ENCODE measurements at regions not wholly inside any gene's neighbourhood (a gene's known extent, or its start where the extent isn't known, plus 50 kb on each side); places are given as distances from the start of the nearest gene placed in this dataset.
"Not testable (repeated sequence)": the region's sequence is repeated elsewhere in the genome, so short reads cannot be mapped to it uniquely, and the experiment has no call there.

DNA sequence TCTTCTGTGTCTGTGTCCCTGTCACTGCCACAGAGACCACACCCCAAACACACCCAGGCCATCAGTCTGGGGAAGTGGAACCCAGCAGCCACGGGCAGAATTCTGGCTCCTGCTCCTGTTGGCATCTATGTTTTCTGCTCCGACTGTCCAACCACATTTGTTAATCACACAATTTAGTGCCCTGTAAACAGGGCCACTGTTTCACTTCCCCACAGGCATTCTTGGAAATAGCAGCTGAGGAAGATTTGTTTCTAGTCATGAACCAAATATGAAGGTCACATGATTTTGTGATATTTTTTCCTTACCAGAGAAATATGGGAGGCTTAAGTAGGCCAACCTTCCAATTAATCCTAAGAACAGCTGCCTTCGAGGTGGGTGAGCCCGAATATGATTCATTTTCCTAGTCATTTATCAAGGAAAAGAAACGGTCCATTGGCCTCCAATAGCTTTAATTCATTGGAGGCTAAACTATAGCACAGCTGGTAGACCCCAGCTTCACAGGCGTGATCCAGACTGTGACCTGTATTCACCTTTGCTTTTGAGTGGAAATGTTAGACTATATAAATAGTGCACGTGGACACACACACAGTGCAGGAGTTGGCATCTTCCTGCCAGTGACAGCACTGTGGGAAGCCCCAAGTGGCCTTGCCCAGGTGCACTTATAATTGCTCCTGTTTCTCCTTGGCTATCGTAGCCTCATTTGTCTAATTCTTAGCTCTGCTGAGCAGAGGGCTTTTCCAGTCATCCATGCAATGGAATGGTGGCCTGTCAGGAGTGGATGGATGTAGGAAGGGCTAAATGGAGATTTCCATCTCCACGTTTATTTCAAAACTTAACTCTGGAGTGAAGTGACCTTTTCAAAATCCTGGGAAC is 267.9 kb downstream of the LPIN1 start:
- no peak for DNase-seq (ENCODE audit: low read depth in 2 of 3, low spot score in 2 of 3)

DNA sequence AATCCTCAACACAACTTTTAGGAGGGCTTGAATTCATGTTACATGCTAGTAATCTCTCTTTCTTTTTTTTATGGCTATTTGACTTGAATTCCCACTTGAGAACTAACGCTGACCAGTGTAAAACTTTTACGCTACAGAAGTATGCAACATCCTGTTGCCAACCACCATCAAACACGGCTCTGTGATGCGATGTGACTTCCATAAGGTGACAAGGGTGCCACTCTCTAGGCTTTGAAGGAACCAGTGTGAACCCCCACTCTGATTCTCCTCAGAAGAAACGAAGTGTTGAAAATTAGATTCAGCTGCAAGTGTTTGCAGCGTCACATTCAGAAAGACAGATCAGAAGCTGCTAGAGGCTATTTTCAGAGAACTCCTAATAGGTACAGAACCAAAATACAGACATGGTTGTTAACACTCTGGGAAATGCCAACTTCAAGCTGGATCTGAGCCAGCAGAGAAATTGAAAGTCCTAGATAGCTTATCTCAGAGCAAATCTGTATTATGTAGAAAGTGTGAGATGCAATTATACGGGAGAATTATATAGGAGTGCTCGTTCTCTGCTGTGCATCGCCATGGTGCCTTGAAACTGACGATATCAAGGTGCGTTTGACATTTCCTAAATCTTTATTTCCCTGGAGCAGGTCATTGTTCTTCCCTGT is 271.2 kb downstream of the LPIN1 start:
- no peak for DNase-seq (ENCODE audit: low read depth in 2 of 3, low spot score in 2 of 3)

DNA sequence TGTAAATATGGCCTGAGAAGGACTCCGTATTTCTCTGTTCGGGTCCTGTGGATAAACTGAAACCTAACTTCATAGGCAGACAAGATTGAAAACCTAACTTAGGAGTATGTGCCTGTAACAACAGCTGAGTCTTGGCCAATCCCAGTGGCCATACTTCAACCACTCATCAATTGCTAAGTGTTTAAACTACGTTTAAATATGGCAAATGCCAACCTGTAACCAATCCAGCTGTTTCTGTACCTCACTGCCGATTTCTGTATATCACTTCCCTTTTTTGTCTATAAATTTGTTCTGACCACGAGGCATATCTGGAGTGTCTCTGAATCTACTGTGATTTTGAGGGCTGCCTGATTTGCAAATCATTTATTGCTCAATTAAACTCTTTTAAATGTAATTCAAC is 272.3 kb downstream of the LPIN1 start:
- peak in 1 of 3 donors; percentile 32 for DNase-seq (ENCODE audit: low read depth in 2 of 3, low spot score in 2 of 3)

DNA sequence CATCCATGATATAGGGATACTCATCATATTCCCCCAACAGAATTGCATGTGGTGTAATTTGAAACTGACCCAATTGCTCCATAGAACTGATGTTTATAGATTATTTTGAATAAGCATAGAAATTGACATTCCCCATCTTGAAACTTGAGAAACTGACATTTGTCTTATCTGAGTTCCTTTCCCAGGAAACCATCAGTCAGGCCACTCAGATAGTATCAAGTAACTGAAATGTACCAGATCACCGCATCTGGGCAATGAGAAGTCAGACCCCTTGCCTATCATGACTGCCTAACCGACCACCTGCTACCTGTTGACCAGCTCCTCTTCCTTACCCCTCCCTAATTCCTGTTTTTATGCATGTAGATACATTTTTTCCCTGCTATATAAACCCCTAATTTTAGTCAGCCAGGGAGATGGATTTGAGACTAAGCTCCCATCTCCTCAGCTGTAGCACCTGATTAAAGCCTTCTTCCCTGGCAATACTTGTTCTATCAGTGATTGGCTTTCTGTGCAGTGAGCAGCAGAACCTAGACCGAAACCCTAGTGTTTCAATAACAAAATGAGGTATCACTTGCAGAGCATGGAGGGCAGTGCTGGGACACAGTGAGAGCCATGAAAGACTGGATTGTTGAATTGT is 274.5 kb downstream of the LPIN1 start:
- DNase-seq (ENCODE audit: low read depth in 2 of 3, low spot score in 2 of 3), result no peak

DNA sequence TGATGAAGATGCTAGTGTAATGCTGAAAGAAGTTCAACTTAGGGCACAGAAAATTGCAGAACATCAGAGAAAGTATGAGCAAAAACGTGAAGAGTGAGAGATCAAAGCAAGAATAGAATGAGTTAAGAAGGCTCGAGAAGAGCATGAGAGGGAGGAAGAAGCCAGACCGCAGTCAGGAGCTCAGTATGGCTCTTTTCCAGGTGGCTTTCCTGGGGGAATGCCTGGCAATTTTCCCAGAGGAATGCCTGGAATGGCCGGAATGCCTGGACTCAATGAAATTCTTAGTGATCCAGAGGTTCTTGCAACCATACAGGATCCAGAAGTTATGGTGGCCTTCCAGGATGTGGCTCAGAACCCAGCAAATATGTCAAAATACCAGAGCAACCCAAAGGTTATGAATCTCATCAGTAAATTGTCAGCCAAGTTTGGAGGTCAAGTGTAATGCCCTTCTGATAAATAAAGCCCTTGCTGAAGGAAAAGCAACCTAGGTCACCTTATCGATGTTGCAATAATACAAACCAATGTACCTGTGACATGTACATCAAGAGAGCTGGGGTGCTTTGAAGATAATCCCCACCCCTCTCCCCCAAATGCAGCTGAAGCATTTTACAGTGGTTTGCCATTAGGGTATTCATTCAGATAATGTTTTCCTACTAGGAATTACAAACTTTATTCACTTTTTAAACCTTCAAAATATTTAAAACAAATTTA is 277.9 kb downstream of the LPIN1 start:
- not testable (repeated sequence) for DNase-seq (ENCODE audit: low read depth in 2 of 3, low spot score in 2 of 3)

DNA sequence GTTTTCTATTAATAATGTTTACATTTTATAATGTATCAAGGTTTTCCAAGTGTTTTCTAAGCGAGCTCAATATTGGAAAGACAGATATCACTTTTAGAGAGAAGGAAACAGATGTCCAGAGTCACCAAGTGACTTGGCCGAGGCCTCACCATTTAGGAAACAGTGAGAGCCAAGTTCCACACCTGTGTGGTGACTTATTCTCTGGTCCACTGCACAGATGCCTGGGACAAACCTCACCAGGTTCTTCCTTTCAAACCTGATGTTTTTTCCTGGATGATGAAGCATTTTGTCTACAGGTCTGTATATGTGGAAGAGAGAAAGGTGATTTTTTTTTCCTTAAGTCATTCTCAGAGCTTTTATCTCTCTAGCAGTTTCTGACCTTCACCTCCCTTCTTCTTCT is 280.7 kb downstream of the LPIN1 start:
- no peak for DNase-seq (ENCODE audit: low read depth in 2 of 3, low spot score in 2 of 3)

DNA sequence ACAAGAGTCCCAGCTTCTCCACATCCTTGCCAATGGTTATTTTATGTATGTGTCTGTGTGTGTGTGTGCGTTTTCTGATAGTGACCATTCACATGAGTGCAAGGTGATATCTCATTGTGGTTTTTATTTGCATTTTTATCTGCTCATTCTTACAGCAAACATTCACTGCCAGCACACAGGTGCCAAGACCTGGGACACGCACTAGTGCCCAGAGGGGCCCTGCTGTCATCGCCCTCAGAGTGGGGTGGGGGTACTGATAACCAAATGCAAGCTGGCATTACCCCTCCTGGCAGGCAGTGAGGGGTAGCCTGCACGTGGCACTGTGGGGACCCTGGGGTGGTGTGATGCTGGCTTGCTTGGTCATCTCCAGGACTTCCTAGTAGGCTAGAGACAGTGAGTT is 285.4 kb downstream of the LPIN1 start:
- DNase-seq (ENCODE audit: low read depth in 2 of 3, low spot score in 2 of 3), result no peak

DNA sequence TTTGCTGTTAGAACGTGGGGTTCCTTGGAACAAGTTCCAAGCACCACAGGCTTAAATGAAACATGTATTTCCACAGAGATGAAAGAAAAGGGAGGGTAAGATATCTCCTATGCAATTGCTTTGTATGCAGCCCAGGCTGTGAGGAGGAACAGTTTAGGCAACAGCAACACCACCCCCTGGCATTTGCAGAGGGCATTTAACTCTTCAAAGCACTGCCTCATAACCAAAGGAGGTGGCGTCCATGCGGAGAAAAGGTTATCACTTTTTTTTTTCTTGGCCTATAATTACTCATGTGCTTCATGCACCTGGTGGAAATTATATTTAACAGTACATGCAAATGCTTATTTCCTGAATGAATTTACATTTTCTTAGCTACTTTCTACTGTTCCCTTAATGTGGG is 286.0 kb downstream of the LPIN1 start:
- DNase-seq (ENCODE audit: low read depth in 2 of 3, low spot score in 2 of 3), result peak in 2 of 3 donors; percentile 18 to 36

DNA sequence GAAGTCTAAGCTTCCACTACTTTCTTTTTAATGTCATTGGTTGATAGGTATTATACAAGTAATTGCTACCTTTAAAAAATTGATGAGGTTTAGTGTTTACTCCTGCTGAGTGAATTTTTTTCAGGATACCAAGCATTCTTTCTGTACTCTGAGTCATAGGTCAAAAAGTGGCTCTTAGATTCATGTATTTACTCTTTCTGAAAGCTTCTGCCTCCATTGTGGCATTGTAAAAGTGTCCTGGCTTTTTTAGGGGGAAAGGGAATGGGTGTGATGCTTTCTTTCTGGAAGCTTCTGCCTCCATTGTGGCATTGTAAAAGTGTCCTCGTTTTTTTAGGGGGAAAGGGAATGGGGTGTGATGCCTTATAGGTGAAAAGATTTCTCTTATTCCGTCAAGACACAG is 286.5 kb downstream of the LPIN1 start:
- DNase-seq (ENCODE audit: low read depth in 2 of 3, low spot score in 2 of 3), result no peak

DNA sequence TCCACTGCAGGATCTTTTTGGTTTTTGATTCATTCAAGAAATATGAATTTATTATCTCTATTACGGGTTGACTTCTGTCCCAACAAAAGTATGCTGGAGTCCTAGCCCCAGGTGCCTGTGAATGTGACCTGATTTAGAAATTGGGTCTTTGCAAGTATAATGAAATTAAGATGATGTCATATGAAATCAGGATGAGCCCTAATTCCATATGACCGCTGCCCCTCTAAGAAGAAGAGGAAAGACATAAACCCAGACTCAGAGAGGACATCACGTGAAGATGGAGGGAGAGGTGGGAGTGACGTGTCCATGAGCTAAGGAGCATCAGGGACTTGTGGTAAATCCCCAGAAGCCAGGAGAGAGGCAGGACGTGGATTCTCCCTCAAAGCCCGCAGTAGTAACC is 287.1 kb downstream of the LPIN1 start:
- DNase-seq (ENCODE audit: low read depth in 2 of 3, low spot score in 2 of 3), result no peak

DNA sequence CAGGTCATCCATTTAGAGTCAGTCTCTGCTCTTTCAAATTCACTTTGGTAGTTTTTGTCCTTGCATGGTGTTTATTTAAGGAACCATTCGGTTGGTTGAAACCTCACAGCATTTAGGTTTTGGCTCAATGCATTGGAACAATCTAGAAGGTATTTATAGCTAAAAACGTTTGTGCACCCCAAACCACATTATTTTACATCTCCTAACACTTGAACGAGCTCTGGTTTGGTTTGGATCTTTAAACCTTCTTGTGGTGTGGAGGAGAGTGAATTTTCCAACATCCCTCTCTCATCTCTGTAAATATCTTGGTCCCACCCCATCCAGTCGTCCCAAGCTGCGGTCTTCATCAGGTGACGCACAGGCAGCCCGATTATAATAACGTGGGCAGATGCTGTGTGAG is 287.9 kb downstream of the LPIN1 start:
- no peak for DNase-seq (ENCODE audit: low read depth in 2 of 3, low spot score in 2 of 3)

DNA sequence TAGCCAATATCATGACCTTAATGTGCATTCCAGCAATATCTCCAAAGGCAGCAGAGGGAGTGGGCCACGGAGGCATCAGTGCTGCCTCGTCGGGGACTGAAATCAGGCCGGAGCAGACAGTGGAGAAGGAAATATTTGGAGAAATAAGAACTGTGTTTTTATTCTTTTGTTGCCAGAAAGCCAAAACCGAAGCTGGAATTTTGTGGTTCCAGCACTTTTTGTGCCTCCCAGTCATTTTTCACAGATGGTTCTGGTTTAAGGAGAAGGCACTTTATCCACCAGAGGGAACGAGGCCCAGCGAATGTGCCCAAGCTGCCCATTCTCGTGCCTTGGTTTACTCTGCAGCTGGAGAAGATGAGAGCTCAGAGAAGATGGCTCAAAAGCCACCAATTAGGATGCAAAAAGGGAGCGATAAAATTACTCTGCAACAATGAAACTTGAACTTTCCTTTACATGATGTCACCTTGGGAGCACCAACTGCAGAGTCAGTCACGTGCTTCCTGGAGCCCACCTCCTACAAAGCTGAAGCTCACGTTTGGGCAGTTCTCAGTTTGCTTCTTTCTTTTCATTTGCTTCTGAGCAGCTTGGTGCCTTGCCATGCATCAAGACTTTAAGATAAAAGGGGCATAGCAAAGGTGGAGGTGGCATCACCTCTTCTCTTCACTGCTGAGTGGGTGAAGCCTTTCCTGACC is 288.7 kb downstream of the LPIN1 start:
- DNase-seq (ENCODE audit: low read depth in 2 of 3, low spot score in 2 of 3), result no peak

DNA sequence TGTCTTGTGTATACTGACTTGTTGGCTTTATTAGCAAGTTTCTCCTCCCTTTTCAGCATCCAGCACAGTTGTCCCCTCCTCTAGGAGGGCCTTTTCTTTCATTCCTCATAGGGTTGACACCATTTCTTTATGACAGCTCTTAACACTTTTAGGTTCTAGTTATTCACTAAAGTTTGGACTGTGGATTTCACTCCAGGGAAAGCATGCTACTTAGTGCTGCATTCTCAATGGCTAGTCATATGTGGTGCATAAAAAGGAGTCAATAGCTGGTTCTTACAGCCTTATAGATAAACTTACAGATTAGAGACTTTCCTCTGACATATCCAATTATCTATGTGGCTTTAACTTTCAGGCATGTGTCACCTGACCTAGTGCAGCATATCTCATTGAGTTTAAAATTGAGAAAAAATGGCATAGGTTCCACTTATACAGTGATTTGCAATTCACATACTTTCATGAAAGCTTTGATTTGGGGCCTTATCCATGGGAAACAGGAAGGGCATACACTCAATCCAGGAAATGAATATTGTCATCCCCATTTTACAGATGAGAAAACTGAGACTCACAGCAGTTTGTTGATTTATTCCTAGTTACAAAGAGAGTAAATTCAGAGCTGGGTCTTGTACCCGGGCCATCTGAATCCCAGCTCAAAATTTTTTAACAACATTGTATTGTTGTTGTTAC is 289.7 kb downstream of the LPIN1 start:
- DNase-seq (ENCODE audit: low read depth in 2 of 3, low spot score in 2 of 3), result no peak

DNA sequence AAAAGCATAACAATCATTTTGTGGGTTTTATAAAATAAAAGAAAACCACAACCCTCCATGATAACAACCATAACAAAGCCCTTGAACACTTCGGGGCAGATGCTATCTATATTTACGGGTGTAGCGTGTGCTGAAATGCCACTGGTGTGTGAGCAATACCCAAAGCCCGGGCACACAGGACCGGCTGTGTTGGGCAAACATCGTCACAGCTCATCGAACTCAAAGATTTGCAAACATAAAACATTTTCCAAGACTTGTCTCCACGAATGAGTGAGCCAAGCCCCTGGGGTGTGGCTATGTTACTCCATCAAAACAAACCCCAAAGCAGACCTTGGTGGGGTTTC is 290.2 kb downstream of the LPIN1 start:
- no peak for DNase-seq (ENCODE audit: low read depth in 2 of 3, low spot score in 2 of 3)

DNA sequence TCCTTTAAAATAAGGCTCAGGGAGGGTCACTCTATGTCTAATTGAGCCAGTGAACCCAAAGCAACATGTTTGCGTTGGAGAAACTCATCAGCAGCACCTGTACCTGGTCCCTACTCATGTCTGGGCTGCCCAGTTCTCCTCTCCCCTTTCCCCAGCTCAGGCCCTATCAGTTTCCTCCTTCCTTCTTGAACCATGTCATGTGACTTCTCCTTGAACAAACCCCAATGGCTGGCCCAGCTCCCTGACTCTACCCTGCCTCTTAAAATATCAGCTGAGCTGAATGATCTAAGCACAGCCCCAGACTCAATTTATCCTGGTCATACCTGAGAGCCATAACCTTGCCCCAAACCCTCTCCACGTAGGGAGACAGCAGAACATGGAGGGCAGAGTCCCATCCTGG is 290.9 kb downstream of the LPIN1 start:
- DNase-seq (ENCODE audit: low read depth in 2 of 3, low spot score in 2 of 3), result no peak

DNA sequence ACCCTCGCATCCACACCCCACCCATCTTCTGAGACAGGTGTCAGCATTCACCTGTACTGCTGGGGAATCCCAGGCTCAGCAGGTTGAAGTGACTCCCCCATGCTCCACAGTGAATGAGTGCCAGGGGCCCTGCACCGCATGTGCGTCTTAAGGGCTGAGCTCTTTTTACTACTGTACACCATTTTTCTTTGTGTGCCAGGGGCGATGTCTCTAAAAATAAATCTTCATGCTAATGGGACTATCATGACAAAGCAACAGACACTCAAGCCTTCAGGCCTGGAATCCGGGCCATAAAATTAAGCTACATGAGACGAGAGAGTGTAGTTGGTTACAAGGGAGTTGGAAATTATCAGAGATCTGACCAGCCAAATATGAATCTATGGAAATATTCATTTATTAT is 294.8 kb downstream of the LPIN1 start:
- DNase-seq (ENCODE audit: low read depth in 2 of 3, low spot score in 2 of 3), result no peak

DNA sequence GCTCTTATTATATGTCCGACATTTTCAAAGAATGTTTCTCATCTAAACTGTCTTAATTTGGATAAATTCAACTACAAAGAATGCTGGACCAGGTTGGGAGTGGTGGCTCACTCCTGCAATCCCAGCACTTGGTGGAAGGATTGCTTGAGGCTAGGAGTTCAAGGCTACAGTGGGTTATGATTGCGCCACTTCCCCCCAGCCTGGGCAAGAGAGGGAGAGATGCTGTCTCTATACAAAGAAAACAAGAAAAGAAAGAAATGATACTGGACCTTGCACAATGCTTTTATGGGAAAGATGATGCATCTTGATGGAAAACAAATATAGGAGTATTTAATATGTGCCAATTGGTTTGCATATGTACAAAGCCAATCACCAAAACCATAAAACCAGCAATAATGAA is 296.7 kb downstream of the LPIN1 start:
- DNase-seq (ENCODE audit: low read depth in 2 of 3, low spot score in 2 of 3), result no peak

DNA sequence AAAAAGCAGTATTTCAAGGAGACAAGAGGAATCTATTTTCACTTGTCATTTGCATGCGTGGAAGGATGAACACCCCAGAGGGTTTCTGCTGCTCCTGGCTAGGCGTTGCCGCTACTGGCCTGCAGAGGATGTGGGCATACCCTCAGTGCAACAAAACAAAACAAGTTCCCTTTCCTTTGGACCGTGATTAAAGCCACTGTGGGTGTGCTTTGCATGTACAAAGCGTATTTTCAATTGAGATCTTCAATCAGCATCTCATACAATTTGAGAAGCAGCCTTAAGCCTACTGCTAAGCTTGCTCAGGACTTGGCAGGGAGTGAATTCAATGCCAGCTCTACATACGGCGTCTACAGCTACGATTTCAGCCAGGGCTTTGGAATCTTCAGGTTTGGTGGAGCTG is 298.4 kb downstream of the LPIN1 start:
- DNase-seq (ENCODE audit: low read depth in 2 of 3, low spot score in 2 of 3), result peak in 2 of 3 donors; percentile 33 to 70

DNA sequence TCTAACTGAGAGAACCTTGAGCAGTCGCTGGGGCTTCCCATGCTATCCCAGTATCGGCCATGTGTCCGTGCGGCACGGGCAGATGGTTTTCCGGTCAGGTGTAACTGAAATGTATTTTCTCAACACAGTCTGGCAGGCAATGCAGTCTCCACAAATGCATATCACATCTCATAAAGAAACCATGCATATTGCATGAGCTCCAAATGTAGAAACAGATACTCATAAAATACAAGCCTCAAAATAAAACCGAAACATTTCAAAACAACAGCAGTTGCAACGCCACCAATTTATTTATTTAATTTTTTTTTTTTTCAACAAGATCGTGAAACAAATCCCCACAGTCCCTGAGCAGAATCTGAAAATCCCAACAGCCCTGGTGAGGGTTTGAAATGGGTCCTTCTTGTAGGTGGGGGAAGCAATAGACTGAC is 299.4 kb downstream of the LPIN1 start:
- DNase-seq (ENCODE audit: low read depth in 2 of 3, low spot score in 2 of 3), result no peak

DNA sequence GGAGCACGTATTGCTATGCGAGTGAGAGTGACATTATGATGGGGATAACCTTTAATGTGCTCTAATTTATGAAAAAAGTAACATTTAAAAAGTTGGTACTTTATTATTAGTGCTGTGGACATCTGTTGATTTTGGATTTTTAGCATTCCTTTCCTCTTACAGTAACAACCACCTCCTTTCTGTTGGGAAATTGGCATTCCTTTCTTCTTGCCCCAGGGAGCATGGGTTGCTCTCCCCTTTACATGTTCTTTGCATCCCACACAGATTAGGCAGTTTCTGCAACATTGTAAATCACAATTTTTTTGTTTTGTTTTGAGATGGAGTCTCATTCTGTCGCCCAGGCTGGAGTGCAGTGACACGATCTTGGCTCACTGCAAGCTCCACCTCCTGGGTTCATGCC is 300.2 kb downstream of the LPIN1 start:
- no peak for DNase-seq (ENCODE audit: low read depth in 2 of 3, low spot score in 2 of 3)

Measured in hematopoietic multipotent progenitor cell (in vitro differentiated cells).